Small intestine (tissue), 7 donors: ENCODE measurements at regions not wholly inside any gene's neighbourhood (a gene's known extent, or its start where the extent isn't known, plus 50 kb on each side); places are given as distances from the start of the nearest gene placed in this dataset.

ENCODE experiments used
- DNase-seq, 2 donors: peaks; one replicate each; pipeline versions ENCODE4 v3.0.0 to v3.0.0-alpha.2; 2013
- FAIRE-seq: peaks from 2 replicates; lab custom pipeline; 2012; peaks lifted over from hg19 to GRCh38; lab: Jason Lieb, UNC
- H3K27ac ChIP-seq, 3 donors: one replicate each; pipeline ENCODE4 v1.5.1; 2013; ENCODE audit warnings: low read length in 2 of 3, mild to moderate bottlenecking in 2 of 3, control low read depth in 1 of 3, inconsistent platforms in 1 of 3, low read depth in 1 of 3, moderate library complexity in 1 of 3
- H3K27me3 ChIP-seq, 3 donors: one replicate each; pipeline ENCODE4 v1.6.1; 2013; ENCODE audit warnings: low read length in 3 of 3, inconsistent platforms in 1 of 3; ENCODE audit not compliant: control insufficient read depth in 3 of 3, insufficient read depth in 3 of 3
- H3K36me3 ChIP-seq, 3 donors: one replicate each; pipeline ENCODE4 v1.6.1; 2013; ENCODE audit warnings: low read length in 3 of 3, inconsistent platforms in 1 of 3, low read depth in 1 of 3, mild to moderate bottlenecking in 1 of 3, moderate library complexity in 1 of 3; ENCODE audit not compliant: control insufficient read depth in 3 of 3, insufficient read depth in 2 of 3
- H3K4me1 ChIP-seq, 3 donors: one replicate each; pipeline ENCODE4 v1.6.1; 2013; ENCODE audit warnings: low read length in 2 of 3, inconsistent platforms in 1 of 3, low read depth in 1 of 3, mild to moderate bottlenecking in 1 of 3, moderate library complexity in 1 of 3; ENCODE audit not compliant: control insufficient read depth in 3 of 3, insufficient read depth in 2 of 3
- H3K4me3 ChIP-seq, 3 donors: one replicate each; pipeline ENCODE4 v1.5.1; 2013; ENCODE audit warnings: low read length in 3 of 3, control low read depth in 1 of 3, inconsistent platforms in 1 of 3, low read depth in 1 of 3, mild to moderate bottlenecking in 1 of 3, moderate library complexity in 1 of 3
- H3K9me3 ChIP-seq, 2 donors: one replicate each; pipeline ENCODE4 v1.6.1; 2013; ENCODE audit warnings: low read depth in 1 of 2, low read length in 1 of 2; ENCODE audit not compliant: control insufficient read depth in 2 of 2, insufficient read depth in 1 of 2
- WGBS, 3 donors: extraction: QIAGEN DNeasy Blood & Tissue Kit; methylation state at CpG; one replicate each; pipeline ENCODE4 v1.1.7; 2013; 5-methylcytosine and 5-hydroxymethylcytosine counted together
- donor health status: healthy with polysubstance abuse.
- donor health status: control.
- donor health status: control.
- donor health status: Bipolar disorder and iron deficiency.
- donor health status: healthy.

DNA sequence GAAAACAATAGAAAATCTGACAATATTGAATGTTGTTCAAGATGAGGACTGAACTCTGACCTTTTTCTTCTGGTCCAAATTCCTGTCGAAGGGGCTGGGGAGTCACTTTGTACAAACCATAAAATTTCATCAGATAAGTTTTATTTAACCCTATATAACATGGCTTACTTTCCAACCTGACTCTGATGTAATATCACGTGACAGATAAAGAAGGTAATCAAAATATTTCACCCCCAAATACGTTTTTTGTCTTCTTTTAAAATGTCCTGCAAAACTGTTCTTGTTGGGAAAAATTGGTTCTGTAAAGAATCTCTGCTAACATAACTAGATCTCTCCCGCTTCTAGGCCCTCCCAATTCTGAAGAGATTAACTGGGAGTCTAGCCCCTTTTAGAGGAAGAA, 90.9 kb upstream of the MDFIC start:
- no peaks in the 10 kb centered on the region for H3K4me1 ChIP-seq
- H3K36me3 ChIP-seq: no peaks in the 10 kb centered on the region
- no peaks in the 10 kb centered on the region for H3K27me3 ChIP-seq
- no peak overlapping the region for H3K4me3 ChIP-seq
- no peak for FAIRE-seq
- no peaks in the 10 kb centered on the region for H3K9me3 ChIP-seq
- DNase-seq: no peak
- H3K27ac ChIP-seq: no peak overlapping the region
- WGBS, 3 donors: 17 to 40% (median 30%) methylated on average over 3 to 4 of the region's 4 CpGs

DNA sequence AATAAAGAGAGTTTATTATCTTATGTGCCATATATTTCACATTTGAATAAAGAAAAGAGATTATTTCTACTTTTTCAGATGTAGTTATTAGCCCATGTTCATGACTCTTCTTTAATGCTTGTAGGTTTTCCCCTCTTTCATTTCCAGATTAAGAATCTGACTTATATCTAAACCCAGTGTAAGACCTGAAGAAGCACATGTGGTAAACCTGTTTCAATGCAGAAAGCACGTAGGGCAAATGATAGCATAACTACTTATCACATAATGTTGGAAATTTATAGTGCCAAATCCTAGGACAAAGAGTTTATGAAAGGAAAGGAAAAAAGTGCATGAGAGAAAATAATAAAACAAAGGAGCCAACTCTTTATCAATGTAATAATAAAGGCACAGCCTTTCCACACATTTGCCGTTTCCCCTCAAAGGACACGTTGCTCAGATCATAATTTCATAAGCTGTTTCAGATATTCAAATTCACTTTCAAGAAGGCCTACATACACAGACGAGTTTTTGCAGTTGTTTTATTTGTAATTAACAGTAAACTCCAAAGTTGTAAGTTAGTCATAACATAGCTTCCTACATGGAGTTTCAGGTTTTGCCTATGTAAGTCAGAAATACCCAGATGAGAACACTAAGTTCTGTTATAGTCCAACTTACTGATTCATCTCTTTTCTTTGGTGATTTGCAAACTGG, 88.8 kb upstream of the MDFIC start:
- 54 to 66% (median 56%) methylated on average over 4 of the region's 4 CpGs for WGBS, 3 donors
- no peak for DNase-seq
- Histone ChIP-seq H3K4me1 (no peaks in the 10 kb centered on the region), H3K4me3 (no peak overlapping the region), H3K27me3 (no peaks in the 10 kb centered on the region), H3K27ac (no peak overlapping the region), H3K36me3 (no peaks in the 10 kb centered on the region), H3K9me3 (no peaks in the 10 kb centered on the region)
- no peak for FAIRE-seq

DNA sequence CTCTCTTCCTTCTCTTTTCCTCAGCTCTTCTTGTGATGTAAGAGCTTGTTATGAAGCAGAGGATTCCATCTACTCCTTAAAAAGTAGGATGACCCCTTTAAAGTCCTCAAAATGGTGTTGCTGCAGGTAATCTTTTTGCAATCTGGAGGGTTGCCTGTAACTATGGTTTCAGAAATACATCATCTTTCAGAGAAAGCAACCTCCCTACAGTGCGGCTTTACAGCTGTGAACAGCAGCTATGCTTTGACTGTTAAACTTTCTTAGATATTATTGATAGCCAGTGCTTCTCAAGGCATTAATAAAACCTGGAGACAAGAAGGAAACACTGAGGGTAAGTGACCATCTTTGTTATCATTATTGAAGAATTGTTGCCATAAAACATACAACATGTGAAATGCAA, 86.6 kb upstream of the MDFIC start:
- Histone ChIP-seq H3K27me3 (no peaks in the 10 kb centered on the region), H3K36me3 (no peaks in the 10 kb centered on the region), H3K27ac (no peak overlapping the region), H3K4me3 (no peak overlapping the region), H3K4me1 (no peaks in the 10 kb centered on the region), H3K9me3 (no peaks in the 10 kb centered on the region)
- no peak for FAIRE-seq
- DNase-seq: no peak
- 59 to 76% (median 75%) methylated on average over 1 of the region's 1 CpG for WGBS, 3 donors

DNA sequence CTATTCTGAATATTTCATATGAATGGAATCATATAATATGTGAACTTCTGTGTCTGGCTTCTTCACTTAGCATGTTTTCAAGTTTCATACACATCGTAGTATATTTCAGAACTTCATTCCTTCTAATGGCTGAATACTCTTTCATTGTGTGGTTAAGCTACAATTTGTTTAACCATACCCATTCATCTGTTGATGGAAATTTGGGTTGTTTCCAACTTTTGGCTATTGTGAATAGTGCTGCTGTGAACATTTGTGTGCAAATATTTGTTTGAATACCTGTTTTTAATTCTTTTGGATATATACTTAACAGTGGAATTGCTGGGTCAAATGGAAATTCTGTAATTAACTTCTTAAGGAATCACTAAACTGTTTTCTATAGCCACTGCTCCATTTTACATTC, 86.0 kb upstream of the MDFIC start:
- no peaks in the 10 kb centered on the region for H3K4me1 ChIP-seq
- H3K36me3 ChIP-seq: no peaks in the 10 kb centered on the region
- no peak for DNase-seq
- no peak overlapping the region for H3K27ac ChIP-seq
- no peaks in the 10 kb centered on the region for H3K27me3 ChIP-seq
- 0% methylated on average over 1 of the region's 1 CpG for WGBS, 3 donors
- no peaks in the 10 kb centered on the region for H3K9me3 ChIP-seq
- FAIRE-seq: no peak
- no peak overlapping the region for H3K4me3 ChIP-seq

DNA sequence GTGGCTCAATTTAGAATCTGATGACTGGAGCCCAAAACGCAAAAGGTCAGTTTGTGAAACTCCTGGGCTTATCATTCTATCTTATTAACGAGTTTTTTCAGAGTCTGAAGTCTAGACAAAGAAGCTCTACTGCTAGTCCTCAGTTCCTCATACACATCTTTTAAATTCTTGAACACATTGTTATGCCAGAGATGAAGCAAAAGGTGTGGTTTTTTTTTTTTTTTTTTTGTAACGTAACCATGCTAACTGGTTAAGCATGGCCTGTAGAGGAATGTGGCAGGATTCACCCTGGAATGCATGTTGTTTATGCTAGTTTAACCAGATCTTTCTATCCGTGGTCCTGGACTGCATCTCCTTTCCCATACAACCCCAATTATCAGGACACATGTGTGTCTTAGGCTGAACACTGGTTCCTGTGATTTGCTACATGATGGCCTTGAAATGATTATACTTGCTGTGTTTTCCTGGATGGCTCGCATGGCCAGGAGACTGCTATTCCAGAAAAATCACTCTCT, 79.3 kb upstream of the MDFIC start:
- Histone ChIP-seq H3K4me1 (no peaks in the 10 kb centered on the region), H3K36me3 (no peaks in the 10 kb centered on the region), H3K27ac (no peak overlapping the region), H3K27me3 (no peaks in the 10 kb centered on the region), H3K9me3 (no peaks in the 10 kb centered on the region), H3K4me3 (no peak overlapping the region)
- DNase-seq (no peak), FAIRE-seq (no peak)
- 64 to 73% (median 65%) methylated on average over 5 of the region's 5 CpGs for WGBS, 3 donors

DNA sequence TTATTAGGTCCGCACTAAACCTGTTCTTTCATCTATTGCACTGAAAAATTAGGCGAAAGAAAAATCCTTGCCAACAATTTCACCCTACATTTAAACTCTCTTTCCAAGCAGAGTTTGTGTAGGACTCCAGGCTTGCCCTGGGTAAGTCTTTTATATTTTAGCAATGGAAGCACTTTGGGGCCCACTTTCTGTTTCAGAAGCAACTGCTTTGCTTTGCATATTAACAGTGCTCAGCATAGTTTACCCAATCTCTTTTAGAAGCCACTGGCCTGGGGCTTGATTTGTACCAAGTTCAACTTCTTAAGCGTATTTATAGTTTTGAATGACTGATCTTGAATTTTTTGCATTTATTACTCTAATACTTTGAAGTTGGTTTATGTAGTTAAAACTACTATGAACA, 78.8 kb upstream of the MDFIC start:
- H3K27ac ChIP-seq: no peak overlapping the region
- no peak overlapping the region for H3K4me3 ChIP-seq
- 91 to 97% (median 95%) methylated on average over 3 of the region's 3 CpGs for WGBS, 3 donors
- no peaks in the 10 kb centered on the region for H3K9me3 ChIP-seq
- no peaks in the 10 kb centered on the region for H3K36me3 ChIP-seq
- H3K4me1 ChIP-seq: no peaks in the 10 kb centered on the region
- DNase-seq (no peak), FAIRE-seq (no peak)
- H3K27me3 ChIP-seq: no peaks in the 10 kb centered on the region

DNA sequence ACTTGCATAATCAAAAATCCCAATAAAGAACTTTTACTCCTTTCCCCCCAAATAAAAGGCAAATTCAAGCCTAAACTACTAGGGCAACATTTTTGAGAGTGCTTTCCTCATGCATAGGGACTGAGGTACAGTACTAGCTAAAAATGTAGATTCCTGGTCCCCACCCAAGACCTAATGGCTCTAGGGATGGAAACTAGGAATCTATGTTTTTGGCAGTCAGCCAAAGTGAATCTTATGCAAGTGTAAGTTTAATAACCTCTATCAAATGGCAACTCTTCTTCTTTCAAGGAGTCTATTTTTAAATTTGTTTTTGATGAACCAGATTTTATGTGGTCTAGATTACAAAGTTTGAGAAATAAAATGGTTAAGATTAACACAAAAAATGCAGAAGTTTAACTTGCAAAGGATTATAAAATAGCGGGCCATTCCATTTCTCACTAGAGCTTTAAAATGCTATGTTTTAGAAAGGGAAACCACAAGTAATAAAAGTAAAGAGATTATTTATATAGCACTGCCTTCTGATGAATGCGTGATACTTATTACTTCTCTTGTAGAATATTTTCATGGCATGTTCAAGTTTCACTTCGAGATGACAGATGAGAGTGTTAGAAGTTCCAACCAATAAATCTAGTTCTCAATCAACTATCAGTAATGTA, 70.4 kb upstream of the MDFIC start:
- Histone ChIP-seq H3K9me3 (no peaks in the 10 kb centered on the region), H3K27ac (no peak overlapping the region), H3K4me3 (no peak overlapping the region), H3K36me3 (no peaks in the 10 kb centered on the region), H3K27me3 (no peaks in the 10 kb centered on the region), H3K4me1 (no peaks in the 10 kb centered on the region)
- WGBS, 3 donors: 57 to 79% (median 69%) methylated on average over 3 of the region's 3 CpGs
- no peak for DNase-seq
- FAIRE-seq: no peak

DNA sequence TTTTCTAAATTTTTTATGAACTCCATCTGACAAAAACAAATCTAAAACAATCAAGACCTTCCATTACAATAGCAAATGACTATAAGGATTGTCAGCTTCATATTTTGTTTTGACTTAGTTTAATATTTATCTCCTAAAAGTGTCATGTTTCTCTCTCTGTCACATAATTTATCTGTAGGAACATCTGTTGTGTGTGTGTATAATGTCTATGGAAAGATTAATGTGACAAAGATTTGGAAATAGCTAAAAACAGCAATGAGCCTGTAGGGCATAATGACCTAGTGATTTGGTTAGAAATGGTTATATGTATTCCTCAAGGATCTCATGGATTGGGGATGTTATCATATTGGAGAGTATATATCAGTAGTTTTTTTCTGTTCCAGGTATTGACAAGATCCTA, 69.6 kb upstream of the MDFIC start:
- Histone ChIP-seq H3K36me3 (no peaks in the 10 kb centered on the region), H3K4me3 (no peak overlapping the region), H3K27me3 (no peaks in the 10 kb centered on the region), H3K4me1 (no peaks in the 10 kb centered on the region), H3K9me3 (no peaks in the 10 kb centered on the region), H3K27ac (no peak overlapping the region)
- FAIRE-seq (no peak), DNase-seq (no peak)
